Activated CD4-positive, alpha-beta T cell treated with anti-CD3 and anti-CD28 coated beads for 48 hours (primary cell): ENCODE measurements at regions not wholly inside any gene's neighbourhood (a gene's known extent, or its start where the extent isn't known, plus 50 kb on each side); places are given as distances from the start of the nearest gene placed in this dataset.

Source experiments
- DNase-seq: peaks from one replicate; pipeline ENCODE4 v3.0.0-alpha.2; 2020

- no peak for DNase-seq
Measured at GRCh38 chr21:35933466-35933865, 126.9 kb downstream of the SETD4 start.

- peak; percentile 49 for DNase-seq
Measured at GRCh38 chr21:35932232-35932911, 128.0 kb downstream of the SETD4 start.

- no peak for DNase-seq
Measured at GRCh38 chr21:35929901-35930300, 130.4 kb downstream of the SETD4 start.

- no peak for DNase-seq
Measured at GRCh38 chr21:35927262-35927661, 133.1 kb downstream of the SETD4 start.

GRCh38 chr21:35926003-35926740 lies 134.2 kb downstream of the SETD4 start:
- DNase-seq = no peak

GRCh38 chr21:35925497-35925896 lies 134.8 kb downstream of the SETD4 start:
- DNase-seq = no peak

- DNase-seq = peak; percentile 31
Measured at GRCh38 chr21:35924714-35925301, 135.5 kb downstream of the SETD4 start.

GRCh38 chr21:35923971-35924370 lies 136.4 kb downstream of the SETD4 start:
- DNase-seq = no peak

- no peak for DNase-seq
Measured at GRCh38 chr21:35922618-35923017, 137.7 kb downstream of the SETD4 start.

- no peak for DNase-seq
Measured at GRCh38 chr21:35921471-35921870, 138.9 kb downstream of the SETD4 start.

- DNase-seq = no peak
Measured at GRCh38 chr21:35920436-35920835, 139.9 kb downstream of the SETD4 start.

- DNase-seq = no peak
Measured at GRCh38 chr21:35915030-35915429, 145.3 kb downstream of the SETD4 start.

- DNase-seq = no peak
Measured at GRCh38 chr21:35911412-35912191, 148.7 kb downstream of the SETD4 start.

GRCh38 chr21:35909456-35910223 lies 150.7 kb downstream of the SETD4 start:
- DNase-seq = no peak

- no peak for DNase-seq
Measured at GRCh38 chr21:35908311-35909078, 151.8 kb downstream of the SETD4 start.

GRCh38 chr21:35906586-35906985 lies 153.7 kb downstream of the SETD4 start:
- DNase-seq = no peak

- no peak for DNase-seq
Measured at GRCh38 chr21:35905963-35906345, 154.4 kb downstream of the SETD4 start.

- DNase-seq = no peak
Measured at GRCh38 chr21:35905096-35905962, 155.0 kb downstream of the SETD4 start.

- DNase-seq = no peak
Measured at GRCh38 chr21:35900539-35900938, 159.8 kb downstream of the SETD4 start.

GRCh38 chr21:35896060-35896459 lies 164.3 kb downstream of the SETD4 start:
- DNase-seq = no peak

GRCh38 chr21:35895598-35895997 lies 164.7 kb downstream of the SETD4 start:
- no peak for DNase-seq
